CD4-positive, alpha-beta T cell treated with Interleukin-12 subunit alpha and Interleukin-12 subunit beta, for 1 hour (primary cell): ENCODE measurements at regions not wholly inside any gene's neighbourhood (a gene's known extent, or its start where the extent isn't known, plus 50 kb on each side); places are given as distances from the start of the nearest gene placed in this dataset.
"Not testable (repeated sequence)": the region's sequence is repeated elsewhere in the genome, so short reads cannot be mapped to it uniquely, and the experiment has no call there.

Source experiments
- DNase-seq: peaks from one replicate; pipeline ENCODE4 v3.0.0-alpha.2; 2020

DNA sequence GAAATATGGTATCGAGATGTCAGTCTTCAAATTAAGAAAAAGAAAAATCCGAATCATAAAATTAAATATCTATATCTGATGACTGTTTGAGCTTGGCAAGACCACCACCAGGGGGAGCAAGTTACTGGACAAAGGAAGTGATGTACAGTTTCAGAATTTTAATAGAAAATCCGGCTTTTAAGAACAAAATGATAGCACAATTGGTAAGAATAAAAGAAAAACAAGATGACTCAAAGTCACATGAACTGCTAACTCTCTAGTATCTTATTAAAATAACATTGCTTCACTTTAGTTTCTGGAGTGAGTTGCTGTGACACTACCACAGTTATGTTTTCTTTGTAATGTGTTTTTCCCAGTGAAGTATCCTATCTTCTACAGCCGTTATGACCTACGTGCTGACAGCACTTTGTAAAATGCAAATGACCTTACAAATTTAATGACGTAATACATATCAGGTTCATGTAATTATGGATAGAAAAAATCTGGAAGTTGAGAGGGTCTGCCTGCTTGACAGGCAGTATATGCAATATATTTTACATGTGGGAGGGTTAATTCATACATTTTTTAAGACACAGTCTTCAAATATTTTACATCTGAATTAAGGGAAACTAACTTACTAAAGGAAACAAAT, 405.3 kb upstream of the HS3ST5 start:
- no peak for DNase-seq

DNA sequence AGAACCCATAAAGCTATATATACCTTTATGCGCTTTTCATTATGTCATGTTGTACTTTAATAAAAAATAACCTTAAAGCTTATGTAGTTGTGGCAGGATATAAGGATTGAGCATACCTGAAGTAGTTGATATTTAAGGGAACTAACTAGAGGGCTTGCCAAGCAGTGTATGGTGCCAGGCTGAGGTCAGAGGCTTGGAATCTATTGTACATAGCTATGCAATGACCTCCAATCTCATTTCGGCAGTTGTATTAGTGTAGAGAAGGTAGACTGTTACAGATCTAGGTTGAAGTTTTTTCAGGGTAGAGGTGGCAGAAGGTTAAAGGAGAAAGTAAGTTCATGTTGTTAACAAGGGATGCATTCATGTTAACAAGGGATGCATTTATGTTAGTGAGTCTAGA, 397.7 kb upstream of the HS3ST5 start:
- no peak for DNase-seq

DNA sequence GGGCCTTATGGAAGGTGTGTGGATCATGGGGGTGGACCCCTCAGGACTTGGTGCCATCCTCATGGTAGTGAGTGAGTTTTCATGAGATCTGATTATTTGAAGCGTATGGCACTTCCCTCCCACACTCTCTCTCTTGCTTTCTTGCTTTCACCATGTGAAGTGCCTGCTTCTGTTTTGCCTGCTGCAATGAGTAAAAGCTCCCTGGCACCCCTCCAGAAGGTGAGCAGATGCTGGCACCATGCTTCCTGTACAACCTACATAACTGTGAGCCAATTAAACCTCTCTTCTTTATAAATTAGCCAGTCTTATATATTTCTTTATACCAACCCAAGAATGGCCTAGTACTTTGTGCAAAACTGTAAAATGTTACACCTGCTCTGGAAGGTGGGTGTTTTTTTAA, 396.8 kb upstream of the HS3ST5 start:
- DNase-seq, result no peak

DNA sequence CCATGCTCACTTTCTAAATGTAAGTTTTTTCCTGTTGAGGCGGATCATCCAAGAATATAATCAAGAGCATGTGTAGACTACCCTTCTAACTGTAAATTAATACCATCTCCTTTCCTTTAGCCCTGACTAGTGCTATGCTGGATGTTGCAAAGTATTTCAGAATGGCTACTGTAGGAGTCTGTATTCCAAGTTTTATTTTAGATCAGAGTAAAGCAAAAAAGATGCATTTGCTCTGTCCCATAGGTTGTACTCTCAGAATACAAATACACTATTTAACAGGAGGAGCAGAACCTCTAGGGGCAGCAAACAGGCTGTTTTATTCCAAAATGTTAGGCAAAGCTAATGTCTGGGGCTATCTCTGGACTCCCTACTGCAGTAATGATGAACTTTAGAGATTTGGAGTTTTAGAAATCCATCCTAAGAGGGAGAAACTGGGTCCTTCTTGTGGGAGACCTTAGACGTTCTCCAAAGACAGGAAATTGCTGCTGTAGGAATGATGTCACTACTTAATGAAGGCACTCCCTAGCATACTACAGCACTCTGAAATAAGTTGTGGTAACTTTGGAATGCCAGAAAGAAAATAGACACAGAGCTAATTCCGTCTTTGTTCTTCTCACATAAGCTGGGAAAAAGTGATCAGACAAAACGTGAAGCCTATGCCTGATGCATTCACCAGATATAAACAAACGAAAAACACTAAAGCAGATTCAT, 392.4 kb upstream of the HS3ST5 start:
- no peak for DNase-seq

- no peak for DNase-seq
These were observed 390.8 kb upstream of the HS3ST5 start for GRCh38 chr6:114733596-114733995.

DNA sequence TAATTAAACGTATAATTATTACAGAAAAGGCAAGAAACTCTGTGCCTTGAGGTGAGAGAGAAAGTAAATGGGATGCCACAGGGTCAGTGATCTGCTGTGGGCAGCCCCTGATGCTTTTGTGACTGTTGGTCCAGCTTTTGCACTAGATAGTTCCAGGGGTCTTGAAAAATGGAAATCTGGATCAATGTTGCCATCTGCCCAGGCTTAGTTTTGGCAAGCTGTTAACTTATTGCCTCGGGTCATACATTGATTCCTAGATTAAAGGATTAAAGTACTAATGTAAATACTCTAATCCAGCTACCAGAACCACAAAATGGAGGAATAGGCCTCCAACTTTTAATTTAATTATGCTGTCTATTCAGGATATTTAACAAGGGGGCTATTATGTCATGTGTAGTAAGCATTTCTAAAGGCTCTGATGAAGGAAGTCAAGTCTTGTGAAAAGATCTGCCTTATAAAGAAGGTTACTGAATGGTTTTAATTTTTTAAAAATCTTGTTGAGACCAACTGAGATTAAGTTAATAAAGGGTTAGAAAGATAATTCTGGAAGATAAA, 376.0 kb upstream of the HS3ST5 start:
- no peak for DNase-seq

- no peak for DNase-seq
These were observed 375.4 kb upstream of the HS3ST5 start for GRCh38 chr6:114718186-114718585.

GRCh38 chr6:114714836-114715507, 372.1 kb upstream of the HS3ST5 start:
- DNase-seq, result no peak

GRCh38 chr6:114713690-114714089, 370.9 kb upstream of the HS3ST5 start:
- DNase-seq, result no peak

- DNase-seq, result no peak
These were observed 369.4 kb upstream of the HS3ST5 start for GRCh38 chr6:114712129-114712662.

DNA sequence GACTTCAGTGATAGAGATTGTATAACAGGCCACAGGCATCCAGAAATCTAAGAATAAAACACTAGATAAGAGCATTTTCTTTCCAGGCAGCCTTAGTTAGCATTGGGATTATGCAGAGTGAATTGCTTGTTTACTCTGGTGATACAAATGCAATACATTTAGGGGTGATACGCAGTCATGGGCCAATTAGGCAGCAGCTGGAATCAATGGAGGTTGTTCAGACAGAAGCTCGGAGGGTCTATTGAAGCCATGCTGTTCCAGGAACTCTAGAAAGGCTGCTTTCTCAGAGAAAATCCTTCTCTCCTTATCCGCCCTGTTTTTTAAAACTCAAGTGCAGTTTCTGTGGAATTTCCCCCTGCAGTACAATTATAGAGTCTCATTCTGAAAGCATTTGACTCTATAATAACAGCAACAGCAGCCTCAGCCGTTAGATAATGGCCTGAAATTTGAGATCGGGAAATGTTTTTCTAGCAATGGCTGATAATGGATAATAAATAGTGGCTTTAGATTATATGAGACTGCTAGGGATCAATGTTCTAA, 364.3 kb upstream of the HS3ST5 start:
- no peak for DNase-seq

- no peak for DNase-seq
These were observed 347.8 kb upstream of the HS3ST5 start for GRCh38 chr6:114690625-114691024.

- no peak for DNase-seq
These were observed 316.7 kb upstream of the HS3ST5 start for GRCh38 chr6:114659513-114659912.

GRCh38 chr6:114651611-114652010, 308.8 kb upstream of the HS3ST5 start:
- DNase-seq, result no peak

GRCh38 chr6:114650891-114651290, 308.1 kb upstream of the HS3ST5 start:
- DNase-seq, result no peak

- DNase-seq, result no peak
These were observed 306.5 kb upstream of the HS3ST5 start for GRCh38 chr6:114649298-114649697.

DNA sequence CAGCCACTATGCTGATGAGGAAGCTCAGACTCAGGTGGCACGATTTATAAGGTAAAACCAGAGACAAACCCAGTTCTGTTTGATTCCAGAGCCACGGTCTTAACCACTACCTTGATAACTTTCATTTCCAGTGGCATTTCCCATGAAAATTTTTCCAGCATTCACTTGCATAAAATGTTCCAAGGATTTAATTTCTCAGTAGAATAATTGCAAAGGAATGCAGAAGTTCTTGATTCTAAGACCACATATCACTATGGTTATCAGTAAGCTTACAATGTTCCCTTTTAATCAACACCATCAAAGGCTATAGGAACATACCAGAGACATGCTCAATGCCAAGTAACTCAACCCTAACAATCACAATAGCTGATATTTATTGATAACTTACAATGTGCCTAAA, 306.0 kb upstream of the HS3ST5 start:
- DNase-seq, result no peak

DNA sequence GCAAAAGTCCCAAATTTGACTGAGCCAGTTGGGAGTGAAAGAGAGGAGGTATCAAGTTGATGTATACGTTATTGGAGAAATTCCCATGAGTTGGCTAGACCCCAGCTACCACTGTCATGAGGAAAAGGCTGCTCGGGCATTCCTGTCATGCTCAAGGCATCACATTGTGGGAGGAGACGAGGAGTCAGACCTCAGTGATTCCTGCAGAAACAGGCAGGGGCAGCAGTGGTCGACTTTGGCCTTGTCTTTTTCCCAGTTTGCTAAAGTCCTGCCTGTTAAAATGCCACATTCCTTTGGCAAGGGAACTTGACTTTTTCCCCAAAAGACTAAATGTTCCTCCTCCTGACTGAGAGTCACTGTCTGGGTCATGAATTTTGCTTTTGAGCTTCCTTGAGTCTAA, 295.5 kb upstream of the HS3ST5 start:
- DNase-seq, result no peak

DNA sequence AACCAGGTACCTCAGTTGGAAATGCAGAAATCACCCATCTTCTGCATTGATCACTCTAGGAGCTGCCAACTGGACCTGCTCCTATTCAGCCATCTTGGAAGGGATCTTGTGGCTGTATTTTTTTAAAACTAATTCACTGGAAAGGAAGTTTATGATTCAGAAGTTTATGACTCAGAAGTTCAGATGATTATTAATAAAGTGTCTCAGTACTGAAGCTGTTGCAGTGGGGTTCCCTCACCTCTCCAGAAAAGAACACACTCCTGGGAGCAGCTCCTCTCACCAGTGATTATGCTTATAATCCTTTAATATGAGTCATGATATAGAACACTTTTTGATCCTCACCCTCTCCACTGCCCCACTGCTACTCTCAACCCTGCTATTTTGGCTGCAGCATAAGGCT, 291.2 kb upstream of the HS3ST5 start:
- no peak for DNase-seq

GRCh38 chr6:114626226-114626625, 283.4 kb upstream of the HS3ST5 start:
- not testable (repeated sequence) for DNase-seq

DNA sequence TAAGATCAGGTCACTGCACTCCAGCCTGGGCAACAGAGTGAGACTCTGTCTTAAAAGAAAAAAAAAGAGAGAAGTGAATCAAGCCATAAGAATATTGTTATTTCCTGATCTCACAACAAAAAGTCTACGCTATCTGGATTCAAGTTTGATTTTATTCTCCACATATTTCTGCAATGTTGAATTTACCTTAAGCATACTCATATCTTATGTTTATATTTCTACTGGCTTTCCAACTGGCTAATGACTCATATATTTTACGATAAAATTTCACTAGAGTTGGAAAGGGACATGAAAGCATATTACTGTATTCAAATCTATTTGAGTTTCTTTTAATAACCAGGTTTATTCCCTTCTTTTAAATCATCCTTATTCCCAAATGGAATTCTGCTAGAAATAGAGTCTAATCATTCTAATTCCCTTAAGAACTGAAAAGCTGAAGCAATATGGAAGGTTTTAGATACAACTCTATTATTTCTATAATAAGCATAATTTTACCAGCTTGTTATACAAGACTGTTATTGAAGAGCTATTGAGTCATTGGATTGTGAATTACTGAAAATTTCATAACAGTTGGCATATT, 276.9 kb upstream of the HS3ST5 start:
- no peak for DNase-seq

DNA sequence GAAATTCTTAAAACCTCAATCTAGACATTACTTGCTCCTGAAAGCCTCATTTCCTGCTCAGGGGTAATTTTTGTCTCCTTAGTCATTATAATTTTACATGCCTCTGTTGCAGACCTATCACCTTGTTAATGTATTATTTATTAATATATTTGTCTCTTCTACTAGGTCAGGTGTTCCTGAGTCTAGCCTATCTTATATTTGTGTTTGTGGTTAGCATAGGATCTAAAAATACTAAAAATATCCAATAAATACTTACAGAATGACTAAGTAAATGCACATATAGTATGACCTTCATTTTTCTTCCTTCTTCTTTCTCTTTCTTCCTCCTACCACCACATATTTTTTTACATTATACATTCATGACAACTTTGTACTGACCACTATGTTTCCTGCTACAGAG, 268.9 kb upstream of the HS3ST5 start:
- DNase-seq, result no peak

- no peak for DNase-seq
These were observed 265.3 kb upstream of the HS3ST5 start for GRCh38 chr6:114608091-114608490.
